OCI-LY3 (cell line): ENCODE measurements at regions not wholly inside any gene's neighbourhood (a gene's known extent, or its start where the extent isn't known, plus 50 kb on each side); places are given as distances from the start of the nearest gene placed in this dataset.

Source experiments
- EZH2phosphoT487 ChIP-seq: fragments of 200-600 bp; shearing (Covaris generic); IDR thresholded peaks from 2 replicates; pipeline ENCODE4 v1.6.1; 2018; ENCODE audit warnings: antibody characterized with exemption, mixed run types, low read depth
- TF ChIP-seq, protein P1 (sequence below): fragments of 200-600, 300-600 bp; sonication (generic); IDR thresholded peaks from 2 replicates; pipeline ENCODE4 v1.5.1; 2014; ENCODE audit warnings: antibody characterized with exemption, low read length, low read depth

- TF ChIP-seq, protein P1, sequence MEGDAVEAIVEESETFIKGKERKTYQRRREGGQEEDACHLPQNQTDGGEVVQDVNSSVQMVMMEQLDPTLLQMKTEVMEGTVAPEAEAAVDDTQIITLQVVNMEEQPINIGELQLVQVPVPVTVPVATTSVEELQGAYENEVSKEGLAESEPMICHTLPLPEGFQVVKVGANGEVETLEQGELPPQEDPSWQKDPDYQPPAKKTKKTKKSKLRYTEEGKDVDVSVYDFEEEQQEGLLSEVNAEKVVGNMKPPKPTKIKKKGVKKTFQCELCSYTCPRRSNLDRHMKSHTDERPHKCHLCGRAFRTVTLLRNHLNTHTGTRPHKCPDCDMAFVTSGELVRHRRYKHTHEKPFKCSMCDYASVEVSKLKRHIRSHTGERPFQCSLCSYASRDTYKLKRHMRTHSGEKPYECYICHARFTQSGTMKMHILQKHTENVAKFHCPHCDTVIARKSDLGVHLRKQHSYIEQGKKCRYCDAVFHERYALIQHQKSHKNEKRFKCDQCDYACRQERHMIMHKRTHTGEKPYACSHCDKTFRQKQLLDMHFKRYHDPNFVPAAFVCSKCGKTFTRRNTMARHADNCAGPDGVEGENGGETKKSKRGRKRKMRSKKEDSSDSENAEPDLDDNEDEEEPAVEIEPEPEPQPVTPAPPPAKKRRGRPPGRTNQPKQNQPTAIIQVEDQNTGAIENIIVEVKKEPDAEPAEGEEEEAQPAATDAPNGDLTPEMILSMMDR: no peak
- no peak for TF ChIP-seq EZH2phosphoT487
Measured at GRCh38 chr2:104430852-104431251, 423.1 kb upstream of the POU3F3 start.
